Prostate gland (tissue), 2 donors: ENCODE measurements at regions not wholly inside any gene's neighbourhood (a gene's known extent, or its start where the extent isn't known, plus 50 kb on each side); places are given as distances from the start of the nearest gene placed in this dataset.

Source experiments
- DNase-seq: peaks from one replicate; pipeline ENCODE4 v3.0.0-alpha.2; 2019; ENCODE audit warnings: low spot score
- H3K27ac ChIP-seq, 2 donors: fragments of 200-600 bp; sonication (generic); 2 replicates each; pipeline ENCODE4 v1.5.1; 2017 to 2019
- H3K27me3 ChIP-seq: fragments of 200-600 bp; sonication (generic); replicated peaks from 2 replicates; pipeline ENCODE4 v1.5.1; 2019; ENCODE audit not compliant: insufficient read depth
- H3K36me3 ChIP-seq, 2 donors: fragments of 200-600 bp; sonication (generic); 1 replicate in 1 of 2; 2 replicates in 1 of 2; pipeline versions ENCODE4 v1.5.1 to v1.8.1; 2017 to 2019
- H3K4me1 ChIP-seq: fragments of 200-600 bp; sonication (generic); replicated peaks from 2 replicates; pipeline ENCODE4 v1.5.1; 2019
- H3K4me3 ChIP-seq, 2 donors: fragments of 200-600 bp; sonication (generic); 2 replicates each; pipeline ENCODE4 v1.5.1; 2017 to 2019
- H3K9me3 ChIP-seq: fragments of 200-600 bp; sonication (generic); 2 replicates; pipeline ENCODE4 v1.5.1; 2017
- CTCF ChIP-seq, 4 experiments: fragments of 200-600 bp in 2 of 4; fragments of 450-650 bp in 2 of 4; sonication (generic) in 2 of 4; IDR thresholded peaks; 1 replicate in 3 of 4; 2 replicates in 1 of 4; pipeline ENCODE4 v1.5.1; 2016 to 2019; ENCODE audit warnings: antibody characterized with exemption in 4 of 4, mild to moderate bottlenecking in 2 of 4, moderate library complexity in 2 of 4
- POLR2A ChIP-seq: fragments of 450-650 bp; IDR thresholded peaks from one replicate; pipeline ENCODE4 v1.6.1; 2016; ENCODE audit warnings: antibody characterized with exemption, mild to moderate bottlenecking
- POLR2AphosphoS5 ChIP-seq: sonication (generic); formaldehyde crosslinking; IDR thresholded peaks from one replicate; pipeline ENCODE4 v1.6.1; 2017; ENCODE audit warnings: antibody characterized with exemption
- WGBS: methylation state at CpG from one replicate; pipeline ENCODE4 v1.1.5; 2018; 5-methylcytosine and 5-hydroxymethylcytosine counted together
- intact Hi-C: fragments of 100-400 bp; cut with DNase I; formaldehyde crosslinking; loops from one replicate; pipeline ENCODE4 v1.14.2; 2022

GRCh38 chr11:105224482-105225253 is 85.1 kb upstream of the CARD18 start:
- WGBS = 27% methylated on average over 4 of the region's 4 CpGs
- Histone ChIP-seq H3K27me3 (no peaks in the 10 kb centered on the region), H3K4me3 (no peak overlapping the region), H3K36me3 (no peaks in the 10 kb centered on the region), H3K9me3 (no peaks in the 10 kb centered on the region), H3K27ac (no peak overlapping the region), H3K4me1 (no peaks in the 10 kb centered on the region)
- peak; percentile 6 for DNase-seq
- no peak for TF ChIP-seq CTCF (IDR thresholded peaks at IDR 0.05)
- no peak for TF ChIP-seq POLR2A
- no peak for TF ChIP-seq POLR2AphosphoS5
- intact Hi-C loops = no loop called here

DNA sequence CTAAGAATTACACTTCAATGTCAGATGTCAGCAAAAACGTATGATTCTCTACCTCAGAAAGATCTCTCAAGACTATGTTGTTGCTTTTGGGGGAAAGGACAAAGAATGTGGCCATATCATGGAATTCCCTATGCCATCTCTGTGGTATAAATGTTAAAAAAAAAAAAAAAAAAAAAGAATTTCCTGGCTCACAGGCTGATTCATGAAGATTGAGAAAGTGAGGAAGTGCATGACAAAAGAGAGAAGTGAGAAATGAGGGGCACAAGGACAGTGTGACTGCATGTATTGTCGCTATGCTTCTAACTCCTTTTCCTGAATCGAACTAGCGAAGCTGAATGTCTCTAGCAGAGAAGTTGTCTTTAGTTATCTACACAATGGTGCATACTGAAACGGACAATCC is 80.6 kb upstream of the CARD18 start:
- H3K9me3 ChIP-seq = no peaks in the 10 kb centered on the region
- H3K36me3 ChIP-seq = no peaks in the 10 kb centered on the region
- no peaks in the 10 kb centered on the region for H3K27me3 ChIP-seq
- intact Hi-C loops = no loop called here
- DNase-seq = no peak
- no peaks in the 10 kb centered on the region for H3K4me1 ChIP-seq
- no peak overlapping the region for H3K4me3 ChIP-seq
- no peak overlapping the region for H3K27ac ChIP-seq
- WGBS = 91% methylated on average over 5 of the region's 5 CpGs
- no peak for TF ChIP-seq POLR2A
- no peak for TF ChIP-seq CTCF (IDR thresholded peaks at IDR 0.05)
- TF ChIP-seq POLR2AphosphoS5 = no peak

DNA sequence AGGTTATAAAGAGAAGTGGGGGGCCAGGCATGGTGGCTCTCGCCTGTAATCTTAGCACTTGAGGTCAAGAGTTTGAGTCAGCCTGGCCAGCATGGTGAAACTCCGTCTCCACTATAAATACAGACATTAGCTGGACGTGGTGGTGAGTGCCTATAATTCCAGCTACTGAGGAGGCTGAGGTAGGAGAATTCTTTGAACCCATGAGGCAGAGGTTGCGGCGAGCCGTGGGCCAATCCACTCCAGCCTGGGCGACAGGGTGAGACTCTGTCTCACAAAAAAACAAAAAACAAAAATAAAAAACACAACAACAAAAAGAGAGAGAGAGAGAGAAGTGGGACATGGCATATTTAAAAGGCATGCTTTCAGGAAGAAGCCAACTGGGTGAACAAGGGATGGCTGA is 80.1 kb upstream of the CARD18 start:
- no peak for DNase-seq
- Histone ChIP-seq H3K27ac (no peak overlapping the region), H3K4me1 (no peaks in the 10 kb centered on the region), H3K9me3 (no peaks in the 10 kb centered on the region), H3K27me3 (no peaks in the 10 kb centered on the region), H3K4me3 (no peak overlapping the region), H3K36me3 (no peaks in the 10 kb centered on the region)
- 97% methylated on average over 7 of the region's 7 CpGs for WGBS
- intact Hi-C loops = no loop called here
- TF ChIP-seq POLR2A (no peak), POLR2AphosphoS5 (no peak), CTCF (IDR thresholded peaks at IDR 0.05) (no peak)

DNA sequence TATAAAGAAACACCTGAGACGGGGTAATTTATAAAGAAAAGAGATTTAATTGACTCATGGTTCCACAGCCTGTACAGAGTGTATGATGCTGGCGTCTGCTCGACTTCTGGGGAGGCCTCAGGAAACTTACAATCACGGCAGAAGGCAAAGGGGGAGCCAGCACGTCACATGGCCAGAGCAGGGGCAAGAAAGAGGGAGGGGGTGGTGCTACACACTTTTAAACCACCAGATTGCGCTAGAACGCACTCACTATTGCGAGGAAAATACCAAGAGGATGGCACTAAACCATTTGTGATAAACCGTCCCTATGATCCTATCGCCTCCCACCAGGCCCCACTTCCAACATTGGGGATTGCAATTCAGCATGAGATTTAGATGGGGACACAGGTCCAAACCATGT is 79.7 kb upstream of the CARD18 start:
- no peaks in the 10 kb centered on the region for H3K27me3 ChIP-seq
- H3K4me3 ChIP-seq = no peak overlapping the region
- WGBS = 97% methylated on average over 10 of the region's 10 CpGs
- H3K4me1 ChIP-seq = no peaks in the 10 kb centered on the region
- intact Hi-C loops = no loop called here
- H3K27ac ChIP-seq = no peak overlapping the region
- H3K36me3 ChIP-seq = no peaks in the 10 kb centered on the region
- TF ChIP-seq POLR2A (no peak), CTCF (IDR thresholded peaks at IDR 0.05) (no peak), POLR2AphosphoS5 (no peak)
- H3K9me3 ChIP-seq = no peaks in the 10 kb centered on the region
- no peak for DNase-seq

- DNase-seq = no peak
- H3K9me3 ChIP-seq = no peaks in the 10 kb centered on the region
- 93% methylated on average over 1 of the region's 1 CpG for WGBS
- H3K4me1 ChIP-seq = peaks cover 5% of the 10 kb centered on the region
- H3K36me3 ChIP-seq = no peaks in the 10 kb centered on the region
- no peaks in the 10 kb centered on the region for H3K27me3 ChIP-seq
- no peak overlapping the region for H3K4me3 ChIP-seq
- intact Hi-C loops = no loop called here
- no peak overlapping the region for H3K27ac ChIP-seq
- TF ChIP-seq POLR2AphosphoS5 (no peak), CTCF (IDR thresholded peaks at IDR 0.05) (no peak), POLR2A (no peak)
Observed at GRCh38 chr11:105215528-105215927, 76.0 kb upstream of the CARD18 start.
